HG03064 (cell line): ENCODE measurements at regions not wholly inside any gene's neighbourhood (a gene's known extent, or its start where the extent isn't known, plus 50 kb on each side); places are given as distances from the start of the nearest gene placed in this dataset.
"Not testable (repeated sequence)": the region's sequence is repeated elsewhere in the genome, so short reads cannot be mapped to it uniquely, and the experiment has no call there.

Experiments
- ATAC-seq: cut with Tn5 transposase; IDR thresholded peaks from one replicate; pipeline ENCODE4 v1.9.1; 2021; ENCODE audit warnings: low read depth; ENCODE audit not compliant: unreplicated experiment

DNA sequence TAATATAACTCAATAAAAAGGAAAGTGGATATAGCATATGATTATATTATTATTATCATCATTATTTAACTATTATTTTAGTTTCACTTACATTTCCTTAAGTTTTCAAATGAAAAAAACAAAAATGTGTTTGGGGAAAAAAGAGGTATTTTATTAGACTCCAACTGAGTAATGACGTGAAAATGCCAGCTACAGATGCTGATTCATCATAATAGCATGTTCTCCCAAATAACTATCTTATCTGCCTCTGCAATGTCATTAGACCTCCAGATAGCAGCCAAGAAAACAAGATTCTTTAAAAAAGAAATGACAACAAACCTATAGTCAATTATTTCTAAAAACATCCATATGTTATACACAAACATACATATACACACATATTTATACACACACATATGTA lies 1071.9 kb upstream of the TMPRSS15 start:
- no peak for ATAC-seq

DNA sequence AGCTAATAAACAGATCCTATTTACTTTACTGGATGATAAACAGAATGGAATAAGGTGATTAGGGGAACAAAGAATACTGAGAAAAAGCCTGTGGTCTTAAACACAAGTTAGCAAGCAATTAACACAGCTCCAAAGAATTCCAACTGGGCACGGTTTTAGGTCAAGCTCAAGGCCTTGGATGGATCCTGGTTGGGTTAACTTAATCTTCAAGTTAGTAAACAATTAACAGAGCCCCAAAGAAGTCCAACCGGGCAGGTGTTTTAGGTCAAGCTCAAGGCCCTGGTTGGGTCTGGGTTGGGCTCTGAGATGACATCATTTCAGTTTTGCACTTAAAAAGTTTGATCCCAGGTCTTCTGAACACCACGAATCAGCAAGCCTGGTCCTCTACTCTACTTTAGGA lies 1086.3 kb upstream of the TMPRSS15 start:
- no peak for ATAC-seq

DNA sequence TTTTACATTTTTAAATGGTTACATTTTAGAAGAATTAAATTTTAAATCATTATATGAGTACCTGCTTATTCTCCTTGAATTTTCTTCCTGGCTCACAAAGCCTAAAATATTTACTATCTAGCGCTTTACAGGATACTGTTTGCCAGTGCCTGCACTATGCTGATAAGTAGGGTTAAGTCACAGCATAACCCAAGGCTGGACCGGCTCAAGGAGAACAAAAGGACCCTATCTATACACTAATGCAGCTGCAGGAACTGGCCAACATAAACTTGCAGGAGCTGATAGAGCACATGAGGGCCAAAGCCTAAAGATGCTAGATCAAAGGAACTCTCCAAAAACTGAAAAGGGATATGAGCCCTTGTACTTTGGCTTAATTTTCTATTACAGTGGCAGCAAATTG lies 1086.9 kb upstream of the TMPRSS15 start:
- ATAC-seq: no peak

DNA sequence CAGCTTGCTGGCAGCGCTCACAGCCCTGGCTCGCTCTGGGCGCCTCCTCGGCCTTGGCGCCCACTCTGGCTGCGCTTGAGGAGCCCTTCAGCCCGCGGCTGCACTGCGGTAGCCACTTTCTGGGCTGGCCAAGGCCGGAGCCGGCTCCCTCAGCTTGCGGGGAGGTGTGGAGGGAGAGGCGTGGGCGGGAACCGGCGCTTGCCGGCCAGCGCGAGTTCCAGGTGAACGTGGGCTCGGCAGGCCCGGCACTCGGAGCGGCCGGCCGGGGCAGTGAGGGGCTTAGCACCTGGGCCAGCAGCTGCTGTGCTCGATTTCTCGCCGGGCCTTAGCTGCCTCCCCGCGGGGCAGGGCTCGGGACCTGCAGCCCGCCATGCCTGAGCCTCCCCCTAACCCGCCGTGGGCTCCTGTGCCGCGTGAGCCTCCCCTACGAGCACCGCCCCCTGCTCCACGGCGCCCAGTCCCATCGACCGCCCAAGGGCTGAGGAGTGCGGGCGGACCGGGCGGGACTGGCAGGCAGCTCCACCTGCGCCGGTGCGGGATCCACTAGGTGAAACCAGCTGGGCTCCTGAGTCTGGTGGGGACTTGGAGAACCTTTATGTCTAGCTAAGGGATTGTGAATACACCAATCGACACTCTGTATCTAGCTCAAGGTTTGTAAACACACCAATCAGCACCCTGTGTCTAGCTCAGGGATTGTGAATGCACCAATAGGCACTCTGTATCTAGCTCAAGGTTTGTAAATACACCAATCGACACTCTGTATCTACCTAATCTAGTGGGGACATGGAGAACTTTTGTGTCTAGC lies 1090.1 kb upstream of the TMPRSS15 start:
- ATAC-seq: not testable (repeated sequence)

DNA sequence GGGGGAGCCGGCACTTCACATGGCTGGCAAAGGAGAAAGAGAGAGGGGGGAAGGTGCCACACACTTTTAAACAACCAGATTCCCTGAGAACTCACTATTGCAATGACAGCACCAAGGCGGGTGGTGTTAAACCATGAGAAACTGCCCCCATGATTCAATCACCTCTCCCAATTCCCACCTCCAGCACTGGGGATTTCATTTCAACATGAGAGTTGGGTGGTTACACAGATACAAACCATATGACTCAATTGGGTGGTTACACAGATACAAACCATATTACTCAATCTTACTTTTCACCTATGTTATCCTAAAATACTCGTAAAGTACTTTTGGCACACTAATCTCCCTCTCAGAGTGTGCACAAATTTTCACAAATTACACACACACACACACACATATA lies 1097.5 kb upstream of the TMPRSS15 start:
- no peak for ATAC-seq

DNA sequence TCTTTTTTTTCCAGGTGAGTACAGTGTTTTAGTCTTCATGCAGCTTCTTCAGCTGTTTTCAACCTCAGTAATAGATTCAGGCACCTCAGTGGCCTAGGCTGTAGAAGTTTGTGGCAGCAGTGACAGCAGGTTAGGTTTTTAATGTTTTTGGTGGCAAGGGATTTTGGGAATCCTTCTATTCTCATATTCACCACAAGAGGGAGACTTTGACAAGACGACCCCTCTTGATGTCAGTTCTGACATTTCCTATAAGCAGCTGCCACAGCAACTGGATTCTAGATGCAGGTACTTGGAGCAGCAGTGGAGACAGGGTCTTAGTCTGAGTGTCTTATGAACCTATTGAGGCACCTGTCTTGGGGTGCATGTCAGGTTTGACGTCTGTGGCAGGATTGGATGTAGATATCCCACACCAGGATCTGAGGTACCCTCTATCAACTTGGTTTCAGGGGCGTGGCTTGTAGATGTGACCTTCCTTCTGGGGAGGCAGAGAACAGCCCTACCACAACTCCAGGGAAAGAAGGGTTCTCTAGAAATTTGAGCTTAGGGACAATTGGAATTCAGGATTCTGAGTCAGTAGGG lies 1104.2 kb upstream of the TMPRSS15 start:
- ATAC-seq: no peak

DNA sequence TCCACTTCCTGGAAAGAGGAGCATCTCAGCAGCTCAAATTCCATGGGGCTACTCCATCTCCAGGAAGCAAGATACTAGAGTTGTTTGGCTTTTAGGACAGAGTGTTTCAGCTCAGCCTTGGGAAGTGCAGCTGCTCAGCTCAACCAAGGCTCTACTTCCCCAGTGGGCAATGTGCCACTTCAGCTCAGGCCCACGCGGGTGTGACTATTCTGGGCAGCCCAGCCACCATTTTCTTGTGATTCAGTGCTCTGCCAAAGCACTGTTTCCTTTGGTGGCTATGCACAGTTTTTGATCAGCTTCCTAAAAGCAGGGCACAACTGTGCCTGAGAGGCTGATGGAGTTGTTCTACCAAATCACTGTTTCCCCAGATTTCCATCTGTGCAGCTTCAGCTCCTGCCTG lies 1104.9 kb upstream of the TMPRSS15 start:
- ATAC-seq: no peak

DNA sequence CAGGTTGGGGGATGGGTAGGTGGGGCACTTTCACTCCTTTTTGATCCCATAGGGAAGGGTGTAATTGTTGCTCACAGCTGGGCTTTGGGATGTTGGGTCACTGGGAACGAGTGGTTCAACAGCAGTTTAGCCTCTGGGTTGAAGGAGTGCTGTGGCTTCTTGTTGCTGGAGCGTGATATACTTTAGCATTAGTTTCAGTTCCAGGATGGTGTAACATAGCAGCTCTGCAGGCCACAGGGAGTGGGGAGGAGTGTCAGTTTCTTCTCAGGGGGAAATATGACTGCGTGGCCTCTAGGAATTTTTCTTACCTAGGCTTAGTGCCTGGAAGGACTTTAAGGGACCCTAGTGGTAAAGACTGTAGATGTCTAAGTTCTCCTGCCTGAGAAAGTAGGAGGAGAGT lies 1105.3 kb upstream of the TMPRSS15 start:
- no peak for ATAC-seq

DNA sequence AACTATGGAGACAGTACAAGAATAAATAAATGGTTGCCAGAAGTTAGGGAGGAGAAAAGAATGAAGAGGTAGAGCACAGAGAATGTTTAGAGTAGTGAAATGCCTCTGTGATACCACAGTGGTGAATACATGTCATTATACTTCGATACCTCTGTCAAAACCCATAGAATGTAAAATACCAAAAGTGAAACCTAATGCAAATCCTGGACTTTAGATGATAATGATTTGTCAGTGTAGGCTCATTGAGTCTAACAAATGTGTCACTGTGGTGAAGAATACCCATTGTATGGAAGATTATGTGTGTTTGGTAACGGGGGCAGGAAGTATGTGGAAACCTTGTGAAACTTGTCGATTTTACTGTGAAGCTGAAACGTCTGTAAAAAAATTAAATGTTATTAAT lies 1106.5 kb upstream of the TMPRSS15 start:
- ATAC-seq: no peak

DNA sequence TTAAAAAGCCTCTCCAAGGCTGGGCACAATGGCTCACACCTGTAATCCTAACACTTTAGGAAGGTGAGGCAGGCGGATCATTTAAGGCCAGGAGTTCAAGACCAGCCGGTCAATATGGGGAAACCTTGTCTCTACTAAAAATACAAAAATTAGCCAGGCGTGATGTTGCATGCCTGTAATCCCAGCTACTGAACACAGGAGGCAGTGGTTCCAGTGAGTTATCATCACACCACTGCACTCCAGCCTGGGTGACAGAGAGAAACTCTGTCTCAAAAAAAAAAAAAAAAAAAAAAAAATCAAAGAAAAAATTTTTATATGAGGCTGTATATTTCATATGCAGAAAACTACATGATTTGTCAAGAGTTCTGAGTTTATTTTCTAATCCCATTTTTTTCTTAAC lies 1107.1 kb upstream of the TMPRSS15 start:
- ATAC-seq: no peak

DNA sequence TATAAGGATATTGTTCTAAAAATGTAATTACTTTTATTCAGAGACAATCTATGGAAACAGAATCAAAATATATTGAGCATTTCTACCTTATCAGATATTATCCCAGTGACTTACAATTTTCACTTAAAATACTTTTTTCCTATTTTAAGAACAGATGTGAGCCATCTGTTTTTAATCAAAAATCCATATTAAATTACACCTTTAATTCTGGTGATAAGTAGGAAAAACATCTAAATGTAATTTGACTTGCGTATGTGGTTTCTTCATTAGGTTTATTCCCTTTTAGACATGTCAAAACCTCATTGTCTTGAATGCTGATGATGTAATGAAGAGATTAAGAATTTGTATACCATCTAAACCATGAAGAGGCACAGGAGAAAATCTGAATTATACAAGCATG lies 1118.8 kb upstream of the TMPRSS15 start:
- ATAC-seq: no peak

DNA sequence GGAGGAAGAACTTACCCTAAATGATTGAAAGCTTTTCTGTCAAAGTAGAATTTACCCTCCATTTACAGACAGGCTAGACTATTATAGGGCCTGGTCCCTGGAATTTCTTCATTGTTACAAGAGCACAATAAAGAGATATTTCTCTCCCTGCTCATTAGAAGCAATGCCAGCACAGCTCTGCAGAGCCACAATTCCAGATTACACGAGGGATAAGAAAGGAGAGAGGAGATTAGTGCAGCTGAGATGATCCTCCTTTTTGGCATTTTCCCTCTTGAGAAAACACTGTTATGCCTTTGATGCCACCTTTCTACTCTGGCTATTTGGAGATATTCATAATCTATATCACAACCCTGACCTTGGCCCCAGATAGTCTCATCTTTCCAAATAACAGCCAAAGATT lies 1119.5 kb upstream of the TMPRSS15 start:
- no peak for ATAC-seq

DNA sequence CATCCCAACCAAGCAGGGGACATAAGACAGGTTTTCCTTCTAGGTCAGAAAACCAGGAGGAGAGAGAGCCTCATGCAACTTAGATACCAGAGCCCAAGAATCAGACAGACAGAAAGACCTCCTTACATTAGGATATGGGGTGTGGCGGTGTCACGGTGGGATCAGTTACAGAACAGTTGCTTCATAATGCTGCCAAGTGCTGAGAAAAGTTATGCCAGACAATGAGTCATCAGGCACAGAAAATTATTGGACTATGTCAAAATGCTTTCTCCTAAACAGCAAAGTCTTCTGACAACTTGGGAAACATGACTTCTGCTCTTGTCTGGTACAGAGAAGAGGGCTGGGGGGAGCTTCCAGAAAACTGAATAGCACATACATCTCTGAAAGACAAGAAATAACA lies 1120.2 kb upstream of the TMPRSS15 start:
- no peak for ATAC-seq

DNA sequence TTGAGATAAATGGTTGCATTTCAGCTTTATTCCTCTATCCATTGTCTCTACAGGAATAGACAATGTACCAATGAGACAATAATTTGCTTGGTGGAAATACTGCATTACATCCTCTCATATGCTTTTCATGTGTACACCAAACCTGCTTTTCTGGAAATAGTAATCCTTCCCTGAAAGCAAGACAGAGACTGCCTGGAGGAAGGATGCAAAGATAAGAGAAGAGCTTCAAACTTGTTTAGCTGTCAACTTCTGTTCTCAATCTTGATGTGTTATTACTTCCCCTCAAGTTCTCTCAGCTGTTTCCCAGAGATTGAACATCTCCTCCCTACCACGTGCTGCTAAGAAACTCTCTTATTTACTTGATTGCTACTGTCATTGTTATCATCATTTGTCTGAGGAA lies 1125.4 kb upstream of the TMPRSS15 start:
- no peak for ATAC-seq

DNA sequence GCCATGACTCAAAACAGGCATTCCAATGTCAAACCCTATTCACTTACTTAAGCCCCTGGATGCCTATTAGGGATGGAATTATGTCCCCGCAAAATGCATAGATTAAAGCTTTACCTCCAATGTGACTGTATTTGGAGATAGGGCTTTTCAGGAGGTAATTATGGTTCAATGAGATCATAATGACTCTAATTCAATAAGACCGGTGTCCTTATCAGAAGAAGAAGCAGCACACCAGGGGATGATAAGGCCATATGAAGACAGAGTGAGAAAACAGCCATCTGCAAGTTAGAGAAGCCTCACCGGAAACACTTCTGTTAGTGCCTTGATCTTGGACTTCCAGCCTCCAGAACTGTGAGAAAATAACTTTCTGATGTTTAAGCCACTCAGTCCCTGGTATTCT lies 1131.8 kb upstream of the TMPRSS15 start:
- ATAC-seq: no peak

DNA sequence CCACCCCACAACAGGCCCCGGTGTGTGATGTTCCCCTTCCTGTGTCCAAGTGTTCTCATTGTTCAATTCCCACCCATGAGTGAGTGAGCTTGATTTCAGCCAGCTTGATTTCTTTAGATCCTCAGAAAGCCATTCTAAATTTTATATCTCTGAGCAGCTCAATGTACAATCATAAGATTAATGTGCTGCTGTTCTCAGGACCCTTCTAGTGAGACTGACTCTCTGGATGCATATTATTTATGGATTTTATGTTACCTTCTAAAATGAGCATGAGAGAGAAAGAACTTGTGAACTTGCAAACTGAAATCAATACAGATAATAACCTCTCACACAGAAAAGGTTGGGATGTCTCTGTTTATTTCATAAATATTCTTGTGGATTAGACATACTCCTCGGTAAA lies 1133.5 kb upstream of the TMPRSS15 start:
- ATAC-seq: no peak

DNA sequence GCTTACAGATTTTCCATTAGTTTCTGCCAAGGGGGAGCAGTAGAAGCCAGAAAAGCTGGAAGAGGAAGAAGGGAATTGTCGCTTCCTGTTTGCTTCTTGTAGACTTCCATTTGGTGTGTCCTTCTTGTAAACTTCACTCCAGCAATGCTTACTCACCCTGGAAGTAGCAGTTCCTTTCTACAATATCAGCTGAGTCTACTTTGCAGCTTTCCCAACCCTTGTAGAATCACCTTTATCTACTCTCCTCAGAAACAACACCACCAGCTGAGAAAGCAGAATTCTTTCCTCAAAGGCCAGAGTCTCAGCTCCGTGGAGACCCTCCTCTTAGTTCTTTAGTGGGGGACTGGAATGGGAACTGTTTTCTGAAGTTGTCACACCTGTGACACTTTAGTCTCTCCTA lies 1136.7 kb upstream of the TMPRSS15 start:
- ATAC-seq: no peak

DNA sequence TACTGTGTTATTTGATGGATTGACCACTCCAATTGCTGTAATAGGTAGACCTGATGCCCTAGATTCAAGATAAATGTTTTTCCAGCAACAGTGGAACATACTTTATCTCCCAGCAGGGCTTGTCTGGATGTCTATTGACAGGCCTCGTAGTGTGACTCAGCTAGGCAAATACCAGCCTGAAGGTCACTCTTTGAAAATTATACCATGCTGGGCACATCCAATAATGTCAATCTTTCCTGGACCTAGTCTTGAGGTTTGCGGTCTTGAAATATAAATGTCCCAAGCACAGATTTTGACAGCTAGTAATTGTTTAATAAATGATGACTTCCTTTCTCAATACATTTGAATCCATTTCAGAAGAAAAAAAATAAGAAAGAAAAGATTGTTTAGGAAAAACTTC lies 1138.0 kb upstream of the TMPRSS15 start:
- ATAC-seq: no peak

DNA sequence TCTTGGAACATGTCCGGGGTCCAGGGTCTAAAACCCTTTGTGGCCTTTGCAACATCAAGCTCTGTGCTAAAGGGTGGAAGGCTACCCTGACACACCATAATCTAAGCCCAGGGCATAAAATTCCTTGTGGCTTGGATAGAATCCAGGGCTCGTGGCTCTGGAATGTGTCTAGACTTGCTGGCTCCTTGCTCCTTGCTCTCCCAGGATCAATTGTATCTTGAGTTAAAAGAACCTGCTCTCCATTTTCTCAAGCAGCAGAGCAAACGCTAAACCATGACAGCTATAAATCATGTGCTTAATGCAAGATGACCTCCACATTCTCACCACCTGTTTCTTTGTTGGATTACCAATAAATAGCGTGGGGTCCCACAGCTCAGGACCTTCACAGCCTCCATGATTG lies 1140.9 kb upstream of the TMPRSS15 start:
- not testable (repeated sequence) for ATAC-seq

DNA sequence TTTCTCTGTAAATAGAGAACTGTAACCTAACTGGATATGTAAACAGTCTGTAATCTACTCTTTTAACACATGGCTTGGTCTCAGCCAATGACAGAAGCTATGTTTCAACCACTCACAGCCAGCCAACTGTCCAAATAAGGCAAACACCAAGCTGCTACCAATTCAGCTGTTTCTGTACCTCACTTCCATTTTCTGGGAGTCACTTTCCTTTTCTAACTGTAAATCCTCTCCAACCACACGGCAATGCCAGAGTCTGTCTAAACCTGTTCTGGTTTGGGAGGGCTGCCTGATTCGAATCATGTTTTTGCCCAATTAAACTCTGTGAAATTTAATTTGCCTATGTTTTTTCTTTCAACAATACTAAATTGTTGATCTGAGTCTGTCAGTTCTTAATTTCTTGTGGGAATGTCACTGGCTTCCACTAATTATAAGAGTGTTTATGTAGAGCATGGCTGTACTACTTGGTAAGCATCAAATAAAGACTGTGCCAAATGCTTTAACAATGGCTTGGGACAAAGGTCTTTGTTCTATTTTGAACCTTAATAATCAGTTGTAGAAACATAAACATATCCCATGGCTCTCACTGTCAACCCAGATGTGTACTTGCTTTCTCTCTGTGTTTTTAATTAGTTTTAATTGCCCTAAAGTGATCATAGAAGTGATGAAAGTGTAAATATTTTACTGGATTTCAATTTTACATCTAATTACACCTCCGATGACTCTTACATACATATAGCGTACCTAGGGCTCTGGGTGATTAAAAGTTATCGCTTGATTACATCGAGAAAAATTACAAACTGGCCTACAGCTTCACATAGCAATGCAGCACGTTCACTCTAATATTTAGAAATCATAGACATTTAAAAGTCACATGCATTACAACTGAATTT lies 1144.6 kb upstream of the TMPRSS15 start:
- ATAC-seq: no peak

DNA sequence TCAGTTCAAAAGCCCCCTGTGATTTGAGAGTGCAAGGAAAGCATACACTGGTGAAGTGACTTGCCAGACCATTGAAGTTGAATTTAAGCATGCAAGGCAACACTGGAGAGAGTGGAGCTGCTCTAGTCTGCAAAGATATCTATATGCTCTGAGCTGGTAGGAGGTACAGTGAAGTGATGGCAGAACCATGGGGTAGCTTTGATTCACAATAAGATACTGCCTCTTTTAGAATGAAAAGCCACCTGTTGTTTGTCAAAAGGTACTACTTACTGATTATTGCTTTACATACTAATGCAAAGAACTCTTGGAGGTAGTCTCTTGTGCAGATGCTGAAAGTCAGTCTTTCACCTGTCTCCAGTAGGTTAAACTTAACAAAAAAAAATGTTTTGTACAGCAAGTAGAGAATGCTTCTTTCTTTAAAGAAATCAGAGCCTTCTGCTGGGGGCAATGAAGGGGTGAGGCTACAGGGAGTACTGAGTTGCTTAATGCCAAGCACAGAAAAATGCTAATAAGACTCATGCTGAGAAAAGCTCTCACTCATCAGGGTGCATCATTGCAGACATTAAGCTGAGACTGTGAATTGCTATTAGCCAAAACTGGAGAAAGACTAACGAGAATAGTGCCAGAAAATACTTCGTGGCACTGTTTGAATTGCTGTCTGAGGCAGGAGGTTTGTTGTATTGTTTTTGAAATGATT lies 1150.5 kb upstream of the TMPRSS15 start:
- no peak for ATAC-seq
